ENCODE measurements at regions not wholly inside any gene's neighbourhood (a gene's known extent, or its start where the extent isn't known, plus 50 kb on each side); places are given as distances from the start of the nearest gene placed in this dataset.

DNA sequence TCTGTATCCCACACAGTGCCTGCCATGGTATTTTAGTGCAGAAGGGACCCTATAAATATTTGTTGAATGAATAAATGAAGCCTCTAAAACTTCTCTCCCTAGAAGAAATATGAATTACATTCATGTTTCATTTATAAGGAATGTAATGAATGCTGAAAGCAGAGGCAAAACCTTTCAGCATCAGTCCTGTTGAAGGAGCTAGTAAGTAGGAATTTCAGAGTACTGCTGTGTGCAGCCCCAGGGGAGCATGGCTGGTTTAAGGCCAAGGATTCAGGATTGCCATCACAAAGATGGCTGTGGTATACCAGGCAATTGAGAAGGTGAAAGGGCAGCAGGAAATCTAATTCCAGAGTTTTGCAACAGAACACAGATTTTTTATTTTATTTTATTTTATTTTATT lies 1131.4 kb downstream of the IGSF11 start:
- H3K9me3 ChIP-seq: no peaks in the 10 kb centered on the region
- H3K36me3 ChIP-seq: no peaks in the 10 kb centered on the region
- no peak overlapping the region for H3K27ac ChIP-seq
- TF ChIP-seq, protein P1, sequence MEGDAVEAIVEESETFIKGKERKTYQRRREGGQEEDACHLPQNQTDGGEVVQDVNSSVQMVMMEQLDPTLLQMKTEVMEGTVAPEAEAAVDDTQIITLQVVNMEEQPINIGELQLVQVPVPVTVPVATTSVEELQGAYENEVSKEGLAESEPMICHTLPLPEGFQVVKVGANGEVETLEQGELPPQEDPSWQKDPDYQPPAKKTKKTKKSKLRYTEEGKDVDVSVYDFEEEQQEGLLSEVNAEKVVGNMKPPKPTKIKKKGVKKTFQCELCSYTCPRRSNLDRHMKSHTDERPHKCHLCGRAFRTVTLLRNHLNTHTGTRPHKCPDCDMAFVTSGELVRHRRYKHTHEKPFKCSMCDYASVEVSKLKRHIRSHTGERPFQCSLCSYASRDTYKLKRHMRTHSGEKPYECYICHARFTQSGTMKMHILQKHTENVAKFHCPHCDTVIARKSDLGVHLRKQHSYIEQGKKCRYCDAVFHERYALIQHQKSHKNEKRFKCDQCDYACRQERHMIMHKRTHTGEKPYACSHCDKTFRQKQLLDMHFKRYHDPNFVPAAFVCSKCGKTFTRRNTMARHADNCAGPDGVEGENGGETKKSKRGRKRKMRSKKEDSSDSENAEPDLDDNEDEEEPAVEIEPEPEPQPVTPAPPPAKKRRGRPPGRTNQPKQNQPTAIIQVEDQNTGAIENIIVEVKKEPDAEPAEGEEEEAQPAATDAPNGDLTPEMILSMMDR (IDR thresholded peaks at IDR 0.05): no peak
- no peak for DNase-seq
- no peaks in the 10 kb centered on the region for H3K4me1 ChIP-seq
- H3K9ac ChIP-seq (ENCODE audit: low read depth in 2 of 2, low read length in 2 of 2): no peak overlapping the region
- H3K27me3 ChIP-seq: no peaks in the 10 kb centered on the region
- intact Hi-C loops (cut with DNase I): no loop called here
- H3K4me3 ChIP-seq: no peak overlapping the region

DNA sequence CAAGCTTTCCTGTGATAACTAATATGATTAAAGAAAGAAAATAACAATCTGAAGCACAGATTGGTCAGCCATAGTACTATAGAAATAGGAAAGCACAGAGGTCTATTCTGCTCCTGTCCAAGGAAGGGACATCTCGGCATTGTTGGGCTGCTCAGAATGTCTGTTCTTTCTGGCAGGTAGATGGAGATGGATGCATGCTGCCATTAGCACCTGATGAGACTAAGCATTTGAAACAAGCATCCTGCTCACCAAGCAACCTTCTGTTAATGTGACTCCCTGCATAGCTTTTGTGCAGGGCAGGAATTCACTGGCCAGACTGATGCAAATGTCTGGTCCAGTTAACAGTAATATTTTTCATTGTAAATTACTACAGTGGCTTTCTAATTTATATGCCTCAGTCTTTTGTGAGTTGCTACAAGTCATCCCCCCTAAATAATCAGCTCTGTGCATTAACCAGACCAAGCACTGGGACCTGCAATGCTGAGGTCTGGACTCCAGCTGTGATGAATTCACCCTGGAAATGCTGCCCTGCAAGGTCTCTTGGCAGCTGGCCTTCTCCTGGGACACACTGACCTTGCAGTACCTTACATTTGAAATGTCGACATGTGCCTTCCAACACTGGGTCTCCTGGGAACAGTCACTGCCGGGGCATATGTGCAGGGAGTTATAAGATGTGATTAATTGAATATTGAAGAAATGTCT lies 1123.7 kb downstream of the IGSF11 start:
- intact Hi-C loops (cut with DNase I): no loop called here
- TF ChIP-seq, protein P1 (IDR thresholded peaks at IDR 0.05): no peak
- no peaks in the 10 kb centered on the region for H3K36me3 ChIP-seq
- no peaks in the 10 kb centered on the region for H3K9me3 ChIP-seq
- no peak overlapping the region for H3K4me3 ChIP-seq
- H3K27me3 ChIP-seq: no peaks in the 10 kb centered on the region
- H3K4me1 ChIP-seq: no peaks in the 10 kb centered on the region
- H3K9ac ChIP-seq (ENCODE audit: low read depth in 2 of 2, low read length in 2 of 2): no peak overlapping the region
- no peak overlapping the region for H3K27ac ChIP-seq
- no peak for DNase-seq

DNA sequence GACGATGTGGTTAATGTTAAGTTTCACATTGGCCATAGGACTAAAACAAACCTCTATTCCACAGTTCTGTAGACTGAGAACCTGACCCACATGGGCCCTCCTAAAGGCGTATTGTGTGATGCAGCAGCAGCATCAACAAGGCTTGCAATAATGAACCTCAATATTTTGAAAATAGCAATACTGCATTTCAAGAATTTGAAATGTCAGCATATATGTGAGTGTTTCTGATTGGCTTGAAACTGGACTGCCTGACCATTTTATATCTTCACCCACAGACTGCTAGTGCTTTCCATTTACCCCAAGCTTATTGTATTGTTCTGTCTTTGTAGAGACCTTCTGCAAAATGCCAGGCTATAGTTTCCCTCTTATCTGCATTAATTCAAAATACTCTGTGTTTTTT lies 1122.3 kb downstream of the IGSF11 start:
- Histone ChIP-seq H3K9me3 (no peaks in the 10 kb centered on the region), H3K27me3 (no peaks in the 10 kb centered on the region), H3K36me3 (no peaks in the 10 kb centered on the region), H3K4me1 (no peaks in the 10 kb centered on the region), H3K9ac (ENCODE audit: low read depth in 2 of 2, low read length in 2 of 2) (no peak overlapping the region), H3K27ac (no peak overlapping the region), H3K4me3 (no peak overlapping the region)
- no peak for DNase-seq
- intact Hi-C loops (cut with DNase I): no loop called here
- TF ChIP-seq, protein P1 (IDR thresholded peaks at IDR 0.05): no peak

DNA sequence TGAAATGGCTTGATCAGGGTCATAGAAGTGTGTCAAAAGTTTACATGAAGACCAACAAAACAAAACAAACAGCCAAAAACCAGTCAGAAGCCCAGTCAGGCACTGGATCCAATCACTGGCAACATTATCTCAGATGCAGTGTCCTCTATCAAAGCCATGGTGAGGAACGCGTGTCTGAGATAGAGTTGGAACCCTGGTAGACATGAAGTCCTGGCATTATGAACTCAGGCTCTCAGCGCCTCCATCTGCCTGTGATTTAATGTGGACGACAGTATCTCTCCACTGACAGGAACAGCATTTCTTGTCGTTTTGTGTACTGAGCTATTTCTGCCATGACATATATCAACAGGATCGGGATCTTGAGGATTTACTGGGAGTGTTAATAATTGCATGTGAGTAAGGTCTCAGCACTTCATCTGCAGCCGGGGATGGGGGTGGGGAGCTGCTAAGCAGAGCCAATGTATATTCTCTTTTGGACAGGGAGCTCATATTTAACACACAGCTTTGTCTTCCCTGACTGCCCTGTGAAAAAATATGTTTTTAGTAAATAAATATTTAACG lies 1120.0 kb downstream of the IGSF11 start:
- H3K9ac ChIP-seq (ENCODE audit: low read depth in 2 of 2, low read length in 2 of 2): no peak overlapping the region
- TF ChIP-seq, protein P1 (IDR thresholded peaks at IDR 0.05): no peak
- H3K4me3 ChIP-seq: no peak overlapping the region
- H3K9me3 ChIP-seq: no peaks in the 10 kb centered on the region
- intact Hi-C loops (cut with DNase I): no loop called here
- H3K27me3 ChIP-seq: no peaks in the 10 kb centered on the region
- no peaks in the 10 kb centered on the region for H3K36me3 ChIP-seq
- DNase-seq: no peak
- no peak overlapping the region for H3K27ac ChIP-seq
- no peaks in the 10 kb centered on the region for H3K4me1 ChIP-seq

DNA sequence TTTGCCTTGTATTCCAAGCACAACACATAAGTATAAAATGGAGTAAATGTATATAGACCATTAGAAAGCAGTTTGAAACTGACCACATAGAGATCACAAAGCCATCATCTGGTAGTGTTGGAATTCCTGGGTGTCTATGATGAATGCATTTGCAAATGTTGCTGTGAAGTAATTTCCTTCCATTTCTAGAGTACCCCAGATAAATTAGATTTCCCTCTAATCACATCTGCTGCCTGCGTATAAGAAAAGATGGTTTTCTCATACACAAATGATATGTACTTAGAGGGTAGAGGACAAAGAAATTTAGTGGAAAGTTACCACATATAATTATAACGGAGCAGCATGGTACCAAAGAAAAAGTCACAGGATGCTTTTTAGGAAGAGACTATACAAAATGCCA lies 1117.8 kb downstream of the IGSF11 start:
- Histone ChIP-seq H3K27ac (no peak overlapping the region), H3K9me3 (no peaks in the 10 kb centered on the region), H3K4me3 (no peak overlapping the region), H3K4me1 (no peaks in the 10 kb centered on the region), H3K36me3 (no peaks in the 10 kb centered on the region), H3K9ac (ENCODE audit: low read depth in 2 of 2, low read length in 2 of 2) (no peak overlapping the region), H3K27me3 (no peaks in the 10 kb centered on the region)
- intact Hi-C loops (cut with DNase I): no loop called here
- TF ChIP-seq, protein P1 (IDR thresholded peaks at IDR 0.05): no peak
- DNase-seq: no peak

Data from colonic mucosa (tissue), 4 donors.